NCI-H2107 treated with DMSO at 0.1 percent for 48 hours (cell line): ENCODE measurements at regions not wholly inside any gene's neighbourhood (a gene's known extent, or its start where the extent isn't known, plus 50 kb on each side); places are given as distances from the start of the nearest gene placed in this dataset.
"Not testable (repeated sequence)": the region's sequence is repeated elsewhere in the genome, so short reads cannot be mapped to it uniquely, and the experiment has no call there.

Source experiments
- DNase-seq: peaks from one replicate; lab custom pipeline; 2025; ENCODE audit not compliant: unreplicated experiment; lab: John Stamatoyannopoulos, UW

- DNase-seq: no peak
Observed at GRCh38 chr11:23729088-23729487, 767.8 kb upstream of the LUZP2 start.

- DNase-seq: no peak
Observed at GRCh38 chr11:23730307-23730998, 766.4 kb upstream of the LUZP2 start.

- DNase-seq: no peak
Observed at GRCh38 chr11:23732026-23732425, 764.8 kb upstream of the LUZP2 start.

- no peak for DNase-seq
Observed at GRCh38 chr11:23746896-23747295, 750.0 kb upstream of the LUZP2 start.

GRCh38 chr11:23749762-23750430 lies 747.0 kb upstream of the LUZP2 start:
- no peak for DNase-seq

GRCh38 chr11:23751280-23751679 lies 745.6 kb upstream of the LUZP2 start:
- no peak for DNase-seq

GRCh38 chr11:23755076-23755475 lies 741.8 kb upstream of the LUZP2 start:
- no peak for DNase-seq

- no peak for DNase-seq
Observed at GRCh38 chr11:23755769-23756168, 741.1 kb upstream of the LUZP2 start.

- no peak for DNase-seq
Observed at GRCh38 chr11:23759489-23759888, 737.4 kb upstream of the LUZP2 start.

- DNase-seq: no peak
Observed at GRCh38 chr11:23764286-23764685, 732.6 kb upstream of the LUZP2 start.

- DNase-seq: no peak
Observed at GRCh38 chr11:23765682-23766252, 731.1 kb upstream of the LUZP2 start.

GRCh38 chr11:23767576-23767975 lies 729.3 kb upstream of the LUZP2 start:
- no peak for DNase-seq

- no peak for DNase-seq
Observed at GRCh38 chr11:23769214-23769613, 727.6 kb upstream of the LUZP2 start.

- no peak for DNase-seq
Observed at GRCh38 chr11:23772081-23772480, 724.8 kb upstream of the LUZP2 start.

GRCh38 chr11:23778971-23779370 lies 717.9 kb upstream of the LUZP2 start:
- no peak for DNase-seq

- DNase-seq: no peak
Observed at GRCh38 chr11:23780231-23780630, 716.6 kb upstream of the LUZP2 start.

- DNase-seq: no peak
Observed at GRCh38 chr11:23781803-23782560, 714.9 kb upstream of the LUZP2 start.

GRCh38 chr11:23786974-23787373 lies 709.9 kb upstream of the LUZP2 start:
- DNase-seq: not testable (repeated sequence)

GRCh38 chr11:23789200-23789853 lies 707.5 kb upstream of the LUZP2 start:
- no peak for DNase-seq

GRCh38 chr11:23789938-23790371 lies 706.9 kb upstream of the LUZP2 start:
- no peak for DNase-seq
